OCI-LY1 (cell line): ENCODE measurements at regions not wholly inside any gene's neighbourhood (a gene's known extent, or its start where the extent isn't known, plus 50 kb on each side); places are given as distances from the start of the nearest gene placed in this dataset.

Experiments
- EZH2 ChIP-seq: fragments of 200-600 bp; sonication (generic), shearing (Covaris generic); IDR thresholded peaks from 2 replicates; pipeline ENCODE4 v1.8.0; 2017; ENCODE audit warnings: borderline replicate concordance, mixed run types, mild to moderate bottlenecking, antibody characterized with exemption, low read length, moderate library complexity, mixed read lengths
- TF ChIP-seq, protein P1 (sequence below): fragments of 200-600 bp; sonication (generic), shearing (Covaris generic); IDR thresholded peaks from 2 replicates; pipeline ENCODE4 v1.5.1; 2017; ENCODE audit warnings: mild to moderate bottlenecking, antibody characterized with exemption, low read length, moderate library complexity, mixed read lengths

- TF ChIP-seq EZH2: no peak
- TF ChIP-seq, protein P1, sequence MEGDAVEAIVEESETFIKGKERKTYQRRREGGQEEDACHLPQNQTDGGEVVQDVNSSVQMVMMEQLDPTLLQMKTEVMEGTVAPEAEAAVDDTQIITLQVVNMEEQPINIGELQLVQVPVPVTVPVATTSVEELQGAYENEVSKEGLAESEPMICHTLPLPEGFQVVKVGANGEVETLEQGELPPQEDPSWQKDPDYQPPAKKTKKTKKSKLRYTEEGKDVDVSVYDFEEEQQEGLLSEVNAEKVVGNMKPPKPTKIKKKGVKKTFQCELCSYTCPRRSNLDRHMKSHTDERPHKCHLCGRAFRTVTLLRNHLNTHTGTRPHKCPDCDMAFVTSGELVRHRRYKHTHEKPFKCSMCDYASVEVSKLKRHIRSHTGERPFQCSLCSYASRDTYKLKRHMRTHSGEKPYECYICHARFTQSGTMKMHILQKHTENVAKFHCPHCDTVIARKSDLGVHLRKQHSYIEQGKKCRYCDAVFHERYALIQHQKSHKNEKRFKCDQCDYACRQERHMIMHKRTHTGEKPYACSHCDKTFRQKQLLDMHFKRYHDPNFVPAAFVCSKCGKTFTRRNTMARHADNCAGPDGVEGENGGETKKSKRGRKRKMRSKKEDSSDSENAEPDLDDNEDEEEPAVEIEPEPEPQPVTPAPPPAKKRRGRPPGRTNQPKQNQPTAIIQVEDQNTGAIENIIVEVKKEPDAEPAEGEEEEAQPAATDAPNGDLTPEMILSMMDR: no peak
Measured at GRCh38 chr5:152644029-152644728, 239.1 kb upstream of the NMUR2 start.
